ENCODE measurements at regions not wholly inside any gene's neighbourhood (a gene's known extent, or its start where the extent isn't known, plus 50 kb on each side); places are given as distances from the start of the nearest gene placed in this dataset.

GRCh38 chr14:98233656-98234055 is 1038.3 kb downstream of the BCL11B start:
- H3K4me1 ChIP-seq = no peaks in the 10 kb centered on the region
- intact Hi-C loops (cut with DNase I; ENCODE audit: low total_unique reads) = no loop called here
- H3K4me3 ChIP-seq = no peak overlapping the region
- DNase-seq (ENCODE audit: low spot score in 2 of 2) = no peak
- no peaks in the 10 kb centered on the region for H3K27me3 ChIP-seq
- H3K27ac ChIP-seq = no peak overlapping the region
- no peaks in the 10 kb centered on the region for H3K36me3 ChIP-seq
- no peaks in the 10 kb centered on the region for H3K9me3 ChIP-seq
- TF ChIP-seq POLR2AphosphoS5 (IDR thresholded peaks at IDR 0.05) = no peak
- TF ChIP-seq, protein P1, sequence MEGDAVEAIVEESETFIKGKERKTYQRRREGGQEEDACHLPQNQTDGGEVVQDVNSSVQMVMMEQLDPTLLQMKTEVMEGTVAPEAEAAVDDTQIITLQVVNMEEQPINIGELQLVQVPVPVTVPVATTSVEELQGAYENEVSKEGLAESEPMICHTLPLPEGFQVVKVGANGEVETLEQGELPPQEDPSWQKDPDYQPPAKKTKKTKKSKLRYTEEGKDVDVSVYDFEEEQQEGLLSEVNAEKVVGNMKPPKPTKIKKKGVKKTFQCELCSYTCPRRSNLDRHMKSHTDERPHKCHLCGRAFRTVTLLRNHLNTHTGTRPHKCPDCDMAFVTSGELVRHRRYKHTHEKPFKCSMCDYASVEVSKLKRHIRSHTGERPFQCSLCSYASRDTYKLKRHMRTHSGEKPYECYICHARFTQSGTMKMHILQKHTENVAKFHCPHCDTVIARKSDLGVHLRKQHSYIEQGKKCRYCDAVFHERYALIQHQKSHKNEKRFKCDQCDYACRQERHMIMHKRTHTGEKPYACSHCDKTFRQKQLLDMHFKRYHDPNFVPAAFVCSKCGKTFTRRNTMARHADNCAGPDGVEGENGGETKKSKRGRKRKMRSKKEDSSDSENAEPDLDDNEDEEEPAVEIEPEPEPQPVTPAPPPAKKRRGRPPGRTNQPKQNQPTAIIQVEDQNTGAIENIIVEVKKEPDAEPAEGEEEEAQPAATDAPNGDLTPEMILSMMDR (IDR thresholded peaks at IDR 0.05) = no peak
- no peak for TF ChIP-seq POLR2A (IDR thresholded peaks at IDR 0.05)

- Histone ChIP-seq H3K4me3 (no peak overlapping the region), H3K36me3 (no peaks in the 10 kb centered on the region), H3K27me3 (no peaks in the 10 kb centered on the region), H3K9me3 (no peaks in the 10 kb centered on the region), H3K4me1 (no peaks in the 10 kb centered on the region), H3K27ac (no peak overlapping the region)
- TF ChIP-seq POLR2A (IDR thresholded peaks at IDR 0.05) = no peak
- TF ChIP-seq, protein P1 (IDR thresholded peaks at IDR 0.05) = no peak
- intact Hi-C loops (cut with DNase I; ENCODE audit: low total_unique reads) = no loop called here
- DNase-seq (ENCODE audit: low spot score in 2 of 2) = no peak
Observed at GRCh38 chr14:98234208-98234607, 1037.8 kb downstream of the BCL11B start.

DNA sequence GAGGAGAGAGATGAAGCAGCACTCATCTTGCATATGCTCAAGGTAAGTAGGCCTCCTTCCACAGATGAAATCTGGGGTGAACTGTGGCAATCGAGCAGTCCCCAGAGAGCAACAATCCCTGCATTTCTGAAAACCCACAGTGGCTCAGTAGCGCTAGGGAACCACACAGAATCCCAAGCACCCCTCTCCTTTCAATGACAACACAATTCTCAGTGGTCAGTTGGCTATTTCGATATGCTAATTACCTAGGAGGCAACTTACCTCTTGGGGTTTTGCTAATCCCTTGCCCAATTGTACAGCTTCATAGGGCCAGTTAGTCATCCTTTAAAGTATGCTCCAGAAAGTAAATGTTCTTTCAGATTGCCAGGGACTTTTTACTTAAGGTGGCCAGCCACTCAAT is 1035.7 kb downstream of the BCL11B start:
- no peak for DNase-seq (ENCODE audit: low spot score in 2 of 2)
- Histone ChIP-seq H3K4me1 (no peaks in the 10 kb centered on the region), H3K9me3 (no peaks in the 10 kb centered on the region), H3K27me3 (no peaks in the 10 kb centered on the region), H3K4me3 (no peak overlapping the region), H3K27ac (no peak overlapping the region), H3K36me3 (no peaks in the 10 kb centered on the region)
- TF ChIP-seq POLR2A (IDR thresholded peaks at IDR 0.05) (no peak), POLR2AphosphoS5 (IDR thresholded peaks at IDR 0.05) (no peak)
- TF ChIP-seq, protein P1 (IDR thresholded peaks at IDR 0.05) = no peak
- intact Hi-C loops (cut with DNase I; ENCODE audit: low total_unique reads) = no loop called here

DNA sequence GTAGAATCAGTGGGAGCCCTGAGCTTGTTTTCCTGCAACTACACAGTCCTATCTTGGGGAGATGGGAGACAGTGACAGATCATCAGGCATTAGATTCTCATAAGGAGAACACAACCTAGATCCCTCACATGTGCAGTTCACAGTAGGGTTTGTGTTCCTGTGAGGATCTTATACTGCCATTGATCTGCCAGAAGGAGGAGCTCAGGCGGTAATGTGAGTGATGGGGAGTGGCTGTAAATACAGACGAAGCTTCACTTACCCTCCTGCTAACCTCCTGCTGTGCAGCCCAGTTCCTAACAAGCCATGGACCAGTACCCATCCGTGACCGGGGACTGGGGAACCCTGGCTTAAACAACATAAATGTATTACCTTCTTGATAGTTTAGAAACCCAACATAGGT is 1034.1 kb downstream of the BCL11B start:
- Histone ChIP-seq H3K36me3 (no peaks in the 10 kb centered on the region), H3K9me3 (no peaks in the 10 kb centered on the region), H3K4me1 (no peaks in the 10 kb centered on the region), H3K4me3 (no peak overlapping the region), H3K27me3 (no peaks in the 10 kb centered on the region), H3K27ac (no peak overlapping the region)
- TF ChIP-seq POLR2AphosphoS5 (IDR thresholded peaks at IDR 0.05) (no peak), POLR2A (IDR thresholded peaks at IDR 0.05) (no peak)
- TF ChIP-seq, protein P1 (IDR thresholded peaks at IDR 0.05) = no peak
- intact Hi-C loops (cut with DNase I; ENCODE audit: low total_unique reads) = no loop called here
- no peak for DNase-seq (ENCODE audit: low spot score in 2 of 2)

GRCh38 chr14:98240376-98240775 is 1031.6 kb downstream of the BCL11B start:
- Histone ChIP-seq H3K36me3 (no peaks in the 10 kb centered on the region), H3K27ac (no peak overlapping the region), H3K4me1 (no peaks in the 10 kb centered on the region), H3K27me3 (no peaks in the 10 kb centered on the region), H3K9me3 (no peaks in the 10 kb centered on the region), H3K4me3 (no peak overlapping the region)
- no peak for DNase-seq (ENCODE audit: low spot score in 2 of 2)
- TF ChIP-seq, protein P1 (IDR thresholded peaks at IDR 0.05) = no peak
- no peak for TF ChIP-seq POLR2A (IDR thresholded peaks at IDR 0.05)
- intact Hi-C loops (cut with DNase I; ENCODE audit: low total_unique reads) = no loop called here

Measured in breast epithelium (tissue), 4 donors.